A549 (cell line): ENCODE measurements at regions not wholly inside any gene's neighbourhood (a gene's known extent, or its start where the extent isn't known, plus 50 kb on each side); places are given as distances from the start of the nearest gene placed in this dataset.
"Not testable (repeated sequence)": the region's sequence is repeated elsewhere in the genome, so short reads cannot be mapped to it uniquely, and the experiment has no call there.

Experiments
- ATAC-seq, 2 experiments: fragments of 200-7000 bp in 1 of 2; fragments of >200 bp in 1 of 2; cut with Nextera tagmentation in 1 of 2; cut with Tn5 transposase in 1 of 2; 3 replicates each; pipeline versions ENCODE4 v1.8.0 to v1.9.1; 2018 to 2020; ENCODE audit warnings: mild to moderate bottlenecking in 1 of 2, moderate library complexity in 1 of 2
- CTCF ChIA-PET: fragments of 300-600 bp; sonication (Branson Sonifier 250); formaldehyde crosslinking; extraction: SDS; loops from one replicate; lab custom pipeline; 2021; ENCODE audit warnings: antibody characterized with exemption, inconsistent platforms; lab: Yijun Ruan, JAX
- POLR2A ChIA-PET: fragments of 350-600 bp; formaldehyde crosslinking; extraction: SDS; loops from one replicate; lab custom pipeline; 2021; ENCODE audit warnings: antibody characterized with exemption, inconsistent platforms; lab: Yijun Ruan, JAX
- DNase-seq, 2 experiments: peaks; one replicate each; pipeline versions ENCODE4 v3.0.0 to v3.0.0-alpha.2; 2011 to 2016; ENCODE audit warnings: low read depth in 1 of 2, low spot score in 1 of 2
- FAIRE-seq: peaks from 2 replicates; lab custom pipeline; 2011; peaks lifted over from hg19 to GRCh38; lab: Jason Lieb, UNC
- H3K27ac ChIP-seq, 2 experiments: fragments of >200 bp; sonication (Bioruptor Twin); formaldehyde crosslinking; 3 replicates each; pipeline ENCODE4 v1.5.1; 2016 to 2017
- H3K4me1 ChIP-seq: fragments of >200 bp; sonication (Bioruptor Twin); formaldehyde crosslinking; 3 replicates; pipeline ENCODE4 v1.6.1; 2016
- H3K4me2 ChIP-seq: fragments of >200 bp; sonication (Bioruptor Twin); formaldehyde crosslinking; 3 replicates; pipeline ENCODE4 v1.6.1; 2016
- H3K4me3 ChIP-seq: fragments of >200 bp; sonication (Bioruptor Twin); formaldehyde crosslinking; 3 replicates; pipeline ENCODE4 v1.5.1; 2016
- H3K9me3 ChIP-seq: fragments of >200 bp; sonication (Bioruptor Twin); formaldehyde crosslinking; 3 replicates; pipeline ENCODE4 v1.6.1; 2016
- BCL3 ChIP-seq: fragments of >200 bp; sonication (Bioruptor Twin); formaldehyde crosslinking; IDR thresholded peaks from 3 replicates; pipeline ENCODE4 v1.6.1; 2016
- CBX2 ChIP-seq: fragments of 200-600 bp; sonication (generic); IDR thresholded peaks from 2 replicates; pipeline ENCODE4 v1.6.1; 2016; ENCODE audit warnings: low read depth, mild to moderate bottlenecking, borderline replicate concordance
- CEBPB ChIP-seq, 2 experiments: fragments of >200 bp in 1 of 2; sonication (Bioruptor Twin) in 1 of 2; formaldehyde crosslinking in 1 of 2; IDR thresholded peaks; 2 replicates each; pipeline ENCODE4 v1.6.1; 2012 to 2016
- CHD2 ChIP-seq: fragments of 150-350 bp; IDR thresholded peaks from 2 replicates; pipeline ENCODE4 v1.6.1; 2014; ENCODE audit warnings: low read length; ENCODE audit not compliant: partially characterized antibody
- FOSB ChIP-seq: fragments of 250-450 bp; sonication (Bioruptor Pico); IDR thresholded peaks from 2 replicates; pipeline ENCODE4 v1.5.0; 2020; ENCODE audit warnings: mild to moderate bottlenecking, moderate library complexity
- FOSL2 ChIP-seq, 2 experiments: fragments of 450-650 bp in 1 of 2; fragments of >200 bp in 1 of 2; sonication (Bioruptor Twin) in 1 of 2; formaldehyde crosslinking; IDR thresholded peaks; 2 replicates each; pipeline versions ENCODE4 v1.5.0 to v1.6.1; 2016 to 2020; ENCODE audit warnings: mild to moderate bottlenecking in 1 of 2, moderate library complexity in 1 of 2
- FOXS1 ChIP-seq: fragments of 250-450 bp; sonication (Bioruptor Pico); IDR thresholded peaks from 2 replicates; pipeline ENCODE4 v1.5.0; 2020; ENCODE audit warnings: mild to moderate bottlenecking, moderate library complexity
- HES2 ChIP-seq: fragments of >200 bp; sonication (Bioruptor Twin); formaldehyde crosslinking; IDR thresholded peaks from 2 replicates; pipeline ENCODE4 v1.6.1; 2016
- HEYL ChIP-seq: fragments of 250-450 bp; sonication (Bioruptor Pico); IDR thresholded peaks from 2 replicates; pipeline ENCODE4 v1.8.0; 2021; ENCODE audit warnings: mild to moderate bottlenecking, moderate library complexity
- HOXB5 ChIP-seq: fragments of 250-450 bp; sonication (Bioruptor Pico); IDR thresholded peaks from 2 replicates; pipeline ENCODE4 v1.5.0; 2020; ENCODE audit warnings: mild to moderate bottlenecking, moderate library complexity
- JUN ChIP-seq, 2 experiments: fragments of >200 bp; sonication (Bioruptor Twin); formaldehyde crosslinking; IDR thresholded peaks; 2 replicates in 1 of 2; 3 replicates in 1 of 2; pipeline ENCODE4 v1.6.1; 2016 to 2017
- KDM5A ChIP-seq: fragments of 200-600 bp; sonication (generic); IDR thresholded peaks from 2 replicates; pipeline ENCODE4 v1.6.1; 2016; ENCODE audit warnings: antibody characterized with exemption, mild to moderate bottlenecking
- MAZ ChIP-seq: fragments of 150-350 bp; IDR thresholded peaks from 2 replicates; pipeline ENCODE4 v1.6.1; 2014; ENCODE audit warnings: antibody characterized with exemption, low read depth, low read length, borderline replicate concordance
- MYC ChIP-seq: IDR thresholded peaks from 2 replicates; pipeline ENCODE4 v1.6.1; 2012; ENCODE audit warnings: mild to moderate bottlenecking, inconsistent platforms, low read length, improper control_type of control experiment, borderline replicate concordance
- NFE2L2 ChIP-seq: fragments of 150-350 bp; conservative IDR thresholded peaks from 2 replicates; pipeline ENCODE4 v1.6.1; 2014; ENCODE audit warnings: low read length
- PBX3 ChIP-seq: IDR thresholded peaks from 2 replicates; pipeline ENCODE4 v1.6.1; 2012
- REST ChIP-seq: fragments of 200-600 bp; sonication (generic); IDR thresholded peaks from 2 replicates; pipeline ENCODE4 v1.6.1; 2016; ENCODE audit warnings: antibody characterized with exemption, mild to moderate bottlenecking, moderate library complexity
- SMC3 ChIP-seq: fragments of >200 bp; sonication (Bioruptor Twin); formaldehyde crosslinking; IDR thresholded peaks from 3 replicates; pipeline ENCODE4 v1.6.1; 2018; ENCODE audit warnings: inconsistent platforms
- TP53 ChIP-seq: fragments of 250-450 bp; sonication (Bioruptor Pico); IDR thresholded peaks from 2 replicates; pipeline ENCODE4 v1.5.0; 2021; ENCODE audit warnings: mild to moderate bottlenecking, moderate library complexity
- ZC3H11A ChIP-seq: fragments of 450-650 bp; IDR thresholded peaks from 2 replicates; pipeline ENCODE4 v1.6.1; 2014; ENCODE audit warnings: antibody characterized with exemption, mild to moderate bottlenecking
- WGBS: methylation state at CpG from one replicate; pipeline ENCODE4 v1.1.6; 2017; ENCODE audit errors: missing lambda C conversion rate; 5-methylcytosine and 5-hydroxymethylcytosine counted together
- TF ChIP-seq, protein P1 (sequence below): IDR thresholded peaks from 2 replicates; pipeline ENCODE4 v1.6.1; 2012
- TF ChIP-seq, protein P2 (sequence below): fragments of 450-650 bp; IDR thresholded peaks from 2 replicates; pipeline ENCODE4 v1.6.1; 2014; ENCODE audit warnings: antibody characterized with exemption
- TF ChIP-seq, protein P3 (sequence below): IDR thresholded peaks from 2 replicates; pipeline ENCODE4 v1.6.1; 2012; ENCODE audit warnings: low read depth, borderline replicate concordance

GRCh38 chr12:62006076-62006732 is 254.0 kb upstream of the USP15 start (continued):
- TF ChIP-seq ZC3H11A (no peak), CHD2 (no peak), FOXS1 (CRISPR knock-in tag) (no peak), KDM5A (no peak), REST (no peak), PBX3 (no peak), TP53 (CRISPR knock-in tag) (no peak), SMC3 (peak; percentile 67), HEYL (CRISPR knock-in tag) (no peak), FOSL2 (IDR thresholded peaks at IDR 0.05) (no peak), FOSL2 (CRISPR knock-in tag; IDR thresholded peaks at IDR 0.05) (no peak), HES2 (no peak), BCL3 (no peak)
- TF ChIP-seq, protein P1, sequence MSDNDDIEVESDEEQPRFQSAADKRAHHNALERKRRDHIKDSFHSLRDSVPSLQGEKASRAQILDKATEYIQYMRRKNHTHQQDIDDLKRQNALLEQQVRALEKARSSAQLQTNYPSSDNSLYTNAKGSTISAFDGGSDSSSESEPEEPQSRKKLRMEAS = no peak

GRCh38 chr12:62008703-62009102 is 251.5 kb upstream of the USP15 start:
- FAIRE-seq (no peak), ATAC-seq (no peak), DNase-seq (no peak)
- Histone ChIP-seq H3K27ac (no peak overlapping the region), H3K4me1 (no peaks in the 10 kb centered on the region), H3K4me3 (no peak overlapping the region), H3K4me2 (no peak overlapping the region), H3K9me3 (no peaks in the 10 kb centered on the region)
- TF ChIP-seq, protein P2, sequence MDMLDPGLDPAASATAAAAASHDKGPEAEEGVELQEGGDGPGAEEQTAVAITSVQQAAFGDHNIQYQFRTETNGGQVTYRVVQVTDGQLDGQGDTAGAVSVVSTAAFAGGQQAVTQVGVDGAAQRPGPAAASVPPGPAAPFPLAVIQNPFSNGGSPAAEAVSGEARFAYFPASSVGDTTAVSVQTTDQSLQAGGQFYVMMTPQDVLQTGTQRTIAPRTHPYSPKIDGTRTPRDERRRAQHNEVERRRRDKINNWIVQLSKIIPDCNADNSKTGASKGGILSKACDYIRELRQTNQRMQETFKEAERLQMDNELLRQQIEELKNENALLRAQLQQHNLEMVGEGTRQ = no peak
- TF ChIP-seq MYC (no peak), CHD2 (no peak), CEBPB (IDR thresholded peaks at IDR 0.05) (peak in 1 of 2 experiments; percentile 40; a peak in 1 of 4 replicates)
- WGBS = 6% methylated on average over 2 of the region's 2 CpGs
- CTCF ChIA-PET = interaction anchor here (0.6 kb wide), 1 partner anchor 79 kb away, joined by 3 read pairs; no protein-coding TSS in a partner anchor
- POLR2A ChIA-PET = no interaction called here

DNA sequence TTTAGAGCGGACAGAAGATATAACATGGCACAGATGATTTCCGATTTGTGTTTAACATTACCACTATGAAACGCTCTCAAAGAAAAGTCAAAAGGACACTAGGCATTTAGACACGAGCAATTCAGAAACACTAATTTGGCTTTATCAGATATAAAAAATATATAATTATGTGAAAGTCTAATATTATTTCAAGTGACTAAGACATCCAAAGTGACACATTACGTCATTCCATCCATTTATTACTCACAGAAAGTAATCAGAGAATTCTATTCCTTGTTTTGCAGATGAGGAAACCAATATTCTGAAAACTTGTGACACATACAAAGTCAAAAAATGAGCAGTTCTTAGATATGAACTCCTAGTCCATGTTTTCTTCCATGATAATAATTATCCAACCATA is 250.8 kb upstream of the USP15 start:
- TF ChIP-seq CBX2 (no peak), FOSB (CRISPR knock-in tag) (no peak), CEBPB (IDR thresholded peaks at IDR 0.05) (no peak), MAZ (no peak), FOSL2 (IDR thresholded peaks at IDR 0.05) (no peak), FOSL2 (CRISPR knock-in tag; IDR thresholded peaks at IDR 0.05) (no peak), SMC3 (no peak), HOXB5 (no peak), NFE2L2 (no peak), JUN (IDR thresholded peaks at IDR 0.05) (no peak)
- TF ChIP-seq, protein P3, sequence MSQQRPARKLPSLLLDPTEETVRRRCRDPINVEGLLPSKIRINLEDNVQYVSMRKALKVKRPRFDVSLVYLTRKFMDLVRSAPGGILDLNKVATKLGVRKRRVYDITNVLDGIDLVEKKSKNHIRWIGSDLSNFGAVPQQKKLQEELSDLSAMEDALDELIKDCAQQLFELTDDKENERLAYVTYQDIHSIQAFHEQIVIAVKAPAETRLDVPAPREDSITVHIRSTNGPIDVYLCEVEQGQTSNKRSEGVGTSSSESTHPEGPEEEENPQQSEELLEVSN = no peak
- ChIA-PET POLR2A (no interaction called here), CTCF (no interaction called here)
- Histone ChIP-seq H3K4me3 (no peak overlapping the region), H3K27ac (no peak overlapping the region), H3K4me2 (no peak overlapping the region), H3K4me1 (no peaks in the 10 kb centered on the region), H3K9me3 (no peaks in the 10 kb centered on the region)
- no peak for DNase-seq
- no peak for FAIRE-seq
- no peak for ATAC-seq
- WGBS = 49% methylated on average over 5 of the region's 5 CpGs

DNA sequence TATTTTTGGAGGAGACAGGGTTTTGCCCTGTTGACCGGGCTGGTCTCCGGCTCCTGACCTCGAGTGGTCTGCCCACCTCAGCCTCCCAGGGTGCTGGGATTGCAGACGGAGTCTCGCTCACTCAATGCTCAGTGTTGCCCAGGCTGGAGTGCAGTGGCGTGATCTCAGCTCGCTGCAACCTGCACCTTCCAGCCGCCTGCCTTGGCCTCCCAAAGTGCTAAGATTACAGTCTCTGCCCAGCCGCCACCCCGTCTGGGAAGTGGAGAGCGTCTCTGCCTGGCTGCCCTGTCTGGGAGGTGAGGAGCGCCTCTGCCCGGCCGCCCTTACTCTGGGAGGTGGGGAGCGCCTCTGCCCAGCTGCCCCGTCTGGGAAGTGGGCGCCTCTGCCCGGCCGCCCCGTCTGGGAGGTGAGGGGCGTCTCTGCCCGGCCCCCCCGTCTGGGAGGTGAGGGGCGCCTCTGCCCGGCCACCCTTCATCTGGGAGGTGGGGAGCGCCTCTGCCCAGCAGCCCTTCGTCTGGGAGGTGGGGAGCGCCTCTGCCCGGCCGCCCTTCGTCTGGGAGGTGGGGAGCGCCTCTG is 249.8 kb upstream of the USP15 start:
- 71% methylated on average over 5 of the region's 32 CpGs for WGBS
- H3K4me2 ChIP-seq, DNase-seq, H3K4me3 ChIP-seq, FAIRE-seq, H3K9me3 ChIP-seq, CTCF ChIA-PET, ATAC-seq, H3K27ac ChIP-seq, POLR2A ChIA-PET, H3K4me1 ChIP-seq: not testable (repeated sequence)
